ENCODE measurements at regions not wholly inside any gene's neighbourhood (a gene's known extent, or its start where the extent isn't known, plus 50 kb on each side); places are given as distances from the start of the nearest gene placed in this dataset.

- H3K4me1 Mint-ChIP-seq: 0 out of 3 replicates have a peak, but pooled peaks cover 2% of the 10 kb centered on the region
- no peak for ATAC-seq
These were observed 800.9 kb downstream of the USP25 start for GRCh38 chr21:16530656-16531055.

More at GRCh38 chr21:16530656-16531055, 800.9 kb downstream of the USP25 start:
- no peaks in the 10 kb centered on the region for H4K20me1 ChIP-seq (replicated peaks; ENCODE audit: insufficient read depth)
- no peak overlapping the region for H3K4me3 ChIP-seq
- Mint-ChIP-seq H3K36me3 (ENCODE audit: low read depth) (no peaks in the 10 kb centered on the region; the same call in 1 of the 3 replicates), H3K4me3 (no peak overlapping the region), H3K27ac (no peak overlapping the region), H3K27me3 (ENCODE audit: insufficient read depth, low read depth, poor library complexity) (peaks cover 2% of the 10 kb centered on the region), H3K9me3 (peaks cover 16% of the 10 kb centered on the region)
- H3K9me2 ChIP-seq (ENCODE audit: insufficient read depth): no peaks in the 10 kb centered on the region
- H3K27ac ChIP-seq (ENCODE audit: low read depth): no peak overlapping the region
- no peak overlapping the region for H2AFZ ChIP-seq
- TF ChIP-seq NANOG (IDR thresholded peaks at IDR 0.05; ENCODE audit: borderline replicate concordance) (no peak), CREB1 (CRISPR knock-in tag; IDR thresholded peaks at IDR 0.05; ENCODE audit: low read depth) (no peak), JUNB (IDR thresholded peaks at IDR 0.05; ENCODE audit: unreplicated experiment) (no peak), STAT1 (IDR thresholded peaks at IDR 0.05; ENCODE audit: unreplicated experiment) (no peak), EZH2phosphoT487 (IDR thresholded peaks at IDR 0.05; ENCODE audit: unreplicated experiment) (no peak), REST (IDR thresholded peaks at IDR 0.05; ENCODE audit: unreplicated experiment) (no peak), POLR2AphosphoS5 (IDR thresholded peaks at IDR 0.05; ENCODE audit: low read depth) (no peak), ZNF114 (CRISPR knock-in tag; IDR thresholded peaks at IDR 0.05) (no peak), ZNF462 (CRISPR knock-in tag; IDR thresholded peaks at IDR 0.05) (no peak), ZNF331 (CRISPR knock-in tag; IDR thresholded peaks at IDR 0.05; ENCODE audit: low read depth) (no peak), EZH2 (IDR thresholded peaks at IDR 0.05; ENCODE audit: low read depth, unreplicated experiment) (no peak)
- TF ChIP-seq, protein P1, sequence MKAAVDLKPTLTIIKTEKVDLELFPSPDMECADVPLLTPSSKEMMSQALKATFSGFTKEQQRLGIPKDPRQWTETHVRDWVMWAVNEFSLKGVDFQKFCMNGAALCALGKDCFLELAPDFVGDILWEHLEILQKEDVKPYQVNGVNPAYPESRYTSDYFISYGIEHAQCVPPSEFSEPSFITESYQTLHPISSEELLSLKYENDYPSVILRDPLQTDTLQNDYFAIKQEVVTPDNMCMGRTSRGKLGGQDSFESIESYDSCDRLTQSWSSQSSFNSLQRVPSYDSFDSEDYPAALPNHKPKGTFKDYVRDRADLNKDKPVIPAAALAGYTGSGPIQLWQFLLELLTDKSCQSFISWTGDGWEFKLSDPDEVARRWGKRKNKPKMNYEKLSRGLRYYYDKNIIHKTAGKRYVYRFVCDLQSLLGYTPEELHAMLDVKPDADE (IDR thresholded peaks at IDR 0.05): no peak
- TF ChIP-seq, protein P2, sequence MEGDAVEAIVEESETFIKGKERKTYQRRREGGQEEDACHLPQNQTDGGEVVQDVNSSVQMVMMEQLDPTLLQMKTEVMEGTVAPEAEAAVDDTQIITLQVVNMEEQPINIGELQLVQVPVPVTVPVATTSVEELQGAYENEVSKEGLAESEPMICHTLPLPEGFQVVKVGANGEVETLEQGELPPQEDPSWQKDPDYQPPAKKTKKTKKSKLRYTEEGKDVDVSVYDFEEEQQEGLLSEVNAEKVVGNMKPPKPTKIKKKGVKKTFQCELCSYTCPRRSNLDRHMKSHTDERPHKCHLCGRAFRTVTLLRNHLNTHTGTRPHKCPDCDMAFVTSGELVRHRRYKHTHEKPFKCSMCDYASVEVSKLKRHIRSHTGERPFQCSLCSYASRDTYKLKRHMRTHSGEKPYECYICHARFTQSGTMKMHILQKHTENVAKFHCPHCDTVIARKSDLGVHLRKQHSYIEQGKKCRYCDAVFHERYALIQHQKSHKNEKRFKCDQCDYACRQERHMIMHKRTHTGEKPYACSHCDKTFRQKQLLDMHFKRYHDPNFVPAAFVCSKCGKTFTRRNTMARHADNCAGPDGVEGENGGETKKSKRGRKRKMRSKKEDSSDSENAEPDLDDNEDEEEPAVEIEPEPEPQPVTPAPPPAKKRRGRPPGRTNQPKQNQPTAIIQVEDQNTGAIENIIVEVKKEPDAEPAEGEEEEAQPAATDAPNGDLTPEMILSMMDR (conservative IDR thresholded peaks at IDR 0.05; ENCODE audit: low read depth in 2 of 2): no peak
- no peaks in the 10 kb centered on the region for H3K36me3 ChIP-seq (ENCODE audit: insufficient read depth)
- H3F3A ChIP-seq (replicated peaks; ENCODE audit: low read depth): no peaks in the 10 kb centered on the region
- H3K79me2 ChIP-seq (replicated peaks; ENCODE audit: insufficient read depth): no peaks in the 10 kb centered on the region
- no peaks in the 10 kb centered on the region for H3K27me3 ChIP-seq (ENCODE audit: insufficient read depth)
- DNase-seq (ENCODE audit: low spot score): no peak
- no peaks in the 10 kb centered on the region for H3K4me1 ChIP-seq (ENCODE audit: insufficient read depth)
- H3K4me2 ChIP-seq: no peak overlapping the region

All from GM23338 (cell line).